Activated CD8-positive, alpha-beta memory T cell treated with anti-CD3 and anti-CD28 coated beads, Interleukin-2, amount 50 U/mL, for 4 hours (primary cell): ENCODE measurements at regions not wholly inside any gene's neighbourhood (a gene's known extent, or its start where the extent isn't known, plus 50 kb on each side); places are given as distances from the start of the nearest gene placed in this dataset.

ENCODE experiments used
- DNase-seq: peaks from one replicate; pipeline ENCODE4 v3.0.0-alpha.2; 2020

DNA sequence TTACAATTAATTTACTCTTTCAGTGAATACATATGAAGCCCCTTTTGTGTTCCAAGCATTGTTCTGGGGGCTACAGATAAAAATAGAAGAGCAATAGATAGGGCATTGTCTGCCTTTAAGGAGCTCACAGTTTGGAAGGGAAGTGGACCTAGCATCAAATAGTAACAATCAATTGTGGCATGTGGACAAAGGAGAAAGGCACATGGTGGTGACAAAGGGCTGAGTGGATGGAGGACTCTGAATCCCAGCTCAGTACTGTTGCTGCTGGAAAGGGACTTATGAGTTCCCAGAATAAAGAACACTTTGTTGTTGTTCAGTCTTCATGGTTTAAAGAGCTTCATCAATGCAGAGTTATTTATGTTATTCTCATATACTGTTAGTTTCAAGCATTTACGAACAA, 217.7 kb downstream of the HRH4 start:
- DNase-seq = no peak

DNA sequence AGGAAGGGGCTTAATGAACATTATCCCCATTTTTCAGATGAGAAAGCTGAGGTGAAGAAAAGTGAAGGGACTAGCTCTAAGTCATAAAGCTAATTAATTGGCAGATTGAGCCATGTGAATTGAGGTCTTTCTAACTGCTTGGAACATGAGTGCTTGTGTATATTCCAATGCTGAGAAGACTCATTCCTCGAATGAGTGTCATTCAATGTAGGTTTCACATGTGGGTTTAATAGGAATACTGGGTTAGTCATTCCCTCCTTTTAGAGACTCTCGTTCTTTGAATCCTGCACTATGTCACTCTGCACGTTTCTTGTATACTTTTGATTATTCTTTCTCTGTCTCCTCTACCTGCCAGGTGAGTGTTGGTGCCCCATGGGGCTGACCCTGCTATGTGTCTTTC, 218.2 kb downstream of the HRH4 start:
- DNase-seq = no peak

DNA sequence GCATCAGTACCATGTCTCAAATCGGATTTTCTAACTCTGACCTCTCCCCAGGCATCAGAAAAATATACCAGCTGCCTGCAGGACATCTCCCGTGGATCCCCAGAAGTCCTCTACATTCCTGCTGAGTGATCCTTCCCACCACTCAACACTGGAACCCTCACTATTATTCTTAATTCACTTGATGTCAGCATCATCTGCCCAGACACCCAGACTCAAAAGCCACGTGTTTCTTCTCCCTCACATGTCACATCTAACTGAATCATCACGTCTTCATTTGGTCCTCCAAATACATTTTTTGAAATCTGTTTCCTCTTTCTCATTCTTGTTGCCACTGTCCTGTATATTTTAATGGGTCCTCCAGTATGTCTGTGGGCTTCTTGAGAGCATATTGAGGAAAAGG, 218.6 kb downstream of the HRH4 start:
- no peak for DNase-seq

GRCh38 chr18:24683925-24684324, 223.5 kb downstream of the HRH4 start:
- DNase-seq = no peak

DNA sequence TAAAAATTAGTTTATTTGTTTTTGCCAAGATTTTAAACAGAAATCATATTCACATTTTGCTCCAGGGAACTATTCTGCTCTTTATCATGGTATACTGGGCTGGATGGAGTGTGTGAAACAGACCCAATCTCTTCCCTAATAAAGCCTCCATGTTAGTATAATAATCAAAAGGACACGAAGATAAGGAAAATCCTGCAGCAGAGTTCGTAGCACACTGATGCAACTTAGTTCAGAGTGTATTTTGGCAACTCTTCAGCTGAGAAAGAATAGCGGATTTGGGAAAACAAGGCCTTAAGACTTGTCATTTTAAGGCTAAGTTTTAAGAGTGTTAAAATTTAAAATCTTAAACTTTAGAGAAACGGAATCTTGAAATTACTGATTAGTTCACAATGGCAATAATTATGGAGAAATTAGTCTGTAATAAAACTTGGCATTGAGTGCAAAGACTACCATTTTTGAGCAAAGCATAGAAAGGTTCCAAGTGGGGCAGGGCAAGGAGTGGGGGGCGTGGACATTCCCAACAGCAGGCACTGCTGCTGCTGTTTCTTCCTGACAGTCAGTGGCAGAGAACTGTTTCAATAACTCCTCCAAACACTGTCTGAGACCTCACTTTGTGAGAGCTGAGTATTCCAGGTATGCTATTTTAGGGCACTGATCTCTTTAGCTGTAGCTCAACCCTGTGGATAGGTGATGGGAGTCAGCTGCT, 225.0 kb downstream of the HRH4 start:
- no peak for DNase-seq

DNA sequence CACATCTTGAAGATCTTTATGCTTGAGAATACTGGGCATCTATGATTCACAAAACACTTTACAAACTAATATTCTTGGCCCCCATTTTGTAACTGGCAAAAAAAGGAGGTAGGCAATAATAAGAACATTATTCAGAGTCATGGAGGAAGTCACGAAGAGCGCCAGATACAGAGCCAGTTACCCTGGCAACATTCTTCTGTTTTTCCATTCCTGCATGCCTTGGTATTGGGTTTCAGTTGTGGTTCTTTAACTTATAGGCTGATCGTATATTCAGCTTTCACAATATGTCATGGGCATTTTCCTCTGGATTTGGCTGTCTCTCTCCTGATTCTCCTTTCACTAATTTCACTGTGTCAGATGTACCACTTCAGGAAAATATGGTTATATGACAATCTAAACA, 234.7 kb downstream of the HRH4 start:
- DNase-seq = no peak

GRCh38 chr18:24702001-24702515, 241.6 kb downstream of the HRH4 start:
- no peak for DNase-seq

DNA sequence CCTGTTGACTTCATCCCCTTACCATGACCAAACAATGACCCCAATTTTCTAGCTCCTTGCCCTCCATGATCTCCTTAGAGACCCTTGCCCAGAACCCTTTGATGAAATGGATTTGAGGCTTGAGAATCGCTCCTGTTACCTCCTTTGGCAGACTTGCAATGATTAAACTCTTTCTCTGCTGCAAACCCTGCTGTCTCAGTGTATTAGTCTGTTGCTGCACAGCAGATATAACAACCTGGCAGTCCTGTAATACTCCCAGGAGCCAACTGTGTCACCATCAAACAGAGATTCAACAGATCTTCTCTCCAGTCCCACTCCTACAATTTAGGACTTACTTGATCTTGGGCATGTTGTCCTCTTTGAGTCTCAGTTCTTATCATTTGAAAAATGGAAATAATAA, 242.9 kb downstream of the HRH4 start:
- DNase-seq = no peak

GRCh38 chr18:24704946-24705630, 244.7 kb downstream of the HRH4 start:
- no peak for DNase-seq

DNA sequence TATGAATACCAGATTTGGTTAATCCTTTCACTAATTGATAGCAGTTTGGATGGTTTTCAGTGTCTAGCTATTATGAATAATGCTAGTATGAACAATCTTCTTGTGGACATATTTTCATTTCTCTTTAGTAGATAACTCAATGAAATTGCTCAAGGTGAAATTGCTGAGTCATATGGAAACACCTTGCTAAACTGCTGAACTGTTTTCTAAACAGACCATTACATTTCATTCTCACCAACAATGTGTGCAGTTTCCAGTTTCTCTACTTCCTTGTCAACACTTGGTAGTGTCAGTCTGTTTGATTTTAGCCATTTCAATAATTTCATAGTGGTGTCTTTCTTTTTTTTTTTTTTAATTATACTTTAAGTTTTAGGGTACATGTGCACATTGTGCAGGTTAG, 250.0 kb downstream of the HRH4 start:
- DNase-seq = no peak

DNA sequence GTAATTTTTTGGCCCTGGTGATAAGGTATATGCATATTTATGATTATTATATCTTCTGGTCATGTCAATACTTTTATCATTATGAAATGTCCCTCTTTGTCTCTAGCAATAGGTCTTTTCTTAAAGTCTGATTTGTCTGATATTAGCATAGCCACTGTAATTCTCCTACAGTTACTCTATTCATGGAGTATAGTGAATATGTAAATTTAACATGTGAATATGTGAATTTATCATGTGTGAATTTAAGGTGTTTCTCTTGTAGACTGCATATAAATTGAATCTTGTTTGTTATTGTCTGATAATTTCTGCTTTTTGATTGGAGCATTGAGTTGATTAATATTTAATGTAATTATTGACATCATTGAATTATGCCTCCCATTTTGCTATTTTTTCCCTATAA, 259.4 kb downstream of the HRH4 start:
- DNase-seq = no peak

DNA sequence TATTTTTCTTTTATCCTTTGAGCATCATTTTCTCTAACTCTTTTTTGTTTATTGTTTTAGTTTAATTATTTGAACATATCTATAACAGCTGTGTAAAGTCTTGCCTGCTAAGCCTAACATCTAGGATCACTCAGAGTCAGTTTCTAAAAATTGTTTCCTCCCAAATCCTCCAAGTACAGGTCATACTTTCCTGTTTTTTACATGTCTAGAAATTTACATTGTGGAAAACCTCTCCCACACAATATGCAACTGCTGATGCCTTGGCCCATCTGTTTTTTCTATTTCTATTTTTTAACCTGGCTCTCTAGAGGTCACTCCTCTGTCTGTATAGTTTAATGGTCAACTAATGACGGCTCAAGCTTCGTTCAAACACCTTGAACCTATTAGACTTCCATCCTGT, 261.0 kb downstream of the HRH4 start:
- no peak for DNase-seq

DNA sequence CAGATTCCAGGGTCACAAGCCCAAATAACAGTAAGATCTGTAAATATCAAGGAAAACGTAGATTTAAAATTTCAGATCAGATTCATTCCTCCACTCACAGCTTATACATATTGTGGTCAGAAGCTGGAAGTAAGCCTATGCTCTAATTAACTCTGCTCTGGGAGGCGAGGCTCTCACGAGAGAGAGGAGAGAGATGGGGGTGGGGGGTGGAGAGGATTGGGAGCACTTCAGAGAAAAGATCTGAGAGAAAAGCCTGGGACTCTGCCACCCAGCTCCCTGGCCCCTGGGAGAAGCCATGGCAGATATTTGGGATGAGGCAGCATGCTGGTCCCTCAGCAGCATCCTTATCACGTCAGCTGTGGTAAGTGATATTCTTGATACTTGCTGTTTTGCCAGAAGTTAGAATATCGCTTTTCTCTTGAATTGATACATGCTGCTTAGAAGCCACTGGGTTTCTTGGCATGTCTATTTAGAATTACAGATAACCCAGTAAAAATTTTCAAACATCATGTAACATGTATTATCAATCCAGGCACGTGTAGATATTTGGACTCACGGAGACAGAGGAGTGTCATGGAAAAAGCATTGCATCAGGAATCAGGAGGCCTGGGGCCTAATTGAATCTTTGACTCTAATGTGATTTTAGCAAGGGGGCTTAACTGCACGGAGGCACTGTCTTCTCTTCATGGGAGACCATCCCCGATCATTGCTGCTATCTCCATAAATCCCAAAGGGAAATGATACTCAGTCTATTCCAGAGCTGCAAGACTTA, 265.4 kb downstream of the HRH4 start:
- DNase-seq = no peak

DNA sequence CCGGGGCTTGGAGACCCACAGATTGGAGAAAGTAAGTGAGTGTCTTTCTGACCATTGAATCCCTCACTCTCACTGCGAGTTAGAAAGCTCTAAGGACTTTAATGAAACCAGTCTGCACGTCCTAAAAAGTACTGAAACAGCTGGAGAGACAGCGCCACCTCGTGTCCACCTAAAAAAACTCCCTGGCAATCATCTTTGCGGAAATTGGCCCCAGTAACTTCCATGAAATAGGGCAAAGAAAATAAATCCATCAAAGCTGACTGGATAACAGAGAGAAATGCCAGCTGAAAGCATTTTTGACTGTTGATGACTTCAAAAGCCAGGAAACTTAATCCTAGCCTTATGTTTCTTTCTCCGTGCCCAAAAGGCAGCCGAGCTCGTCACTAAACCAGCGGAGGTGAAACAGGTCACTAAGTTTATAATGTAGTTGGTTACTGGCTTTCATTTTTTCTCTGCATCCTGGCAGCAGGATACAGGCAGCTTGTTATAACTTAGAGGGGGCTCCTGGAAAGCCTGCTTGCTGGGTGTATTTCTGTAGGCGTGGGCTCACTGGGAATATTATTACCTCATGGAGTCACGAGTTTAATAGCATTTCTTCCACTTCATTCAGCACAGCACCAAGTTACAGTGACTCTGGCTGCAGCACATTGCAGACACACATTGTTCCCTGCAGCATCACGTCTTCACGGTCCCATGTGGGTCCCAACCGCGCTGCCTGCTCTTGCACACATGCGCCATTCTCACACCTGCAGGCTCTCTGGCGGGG, 266.5 kb downstream of the HRH4 start:
- DNase-seq = peak; percentile 38

- DNase-seq = no peak
Observed at GRCh38 chr18:24727685-24728084, 267.2 kb downstream of the HRH4 start.

DNA sequence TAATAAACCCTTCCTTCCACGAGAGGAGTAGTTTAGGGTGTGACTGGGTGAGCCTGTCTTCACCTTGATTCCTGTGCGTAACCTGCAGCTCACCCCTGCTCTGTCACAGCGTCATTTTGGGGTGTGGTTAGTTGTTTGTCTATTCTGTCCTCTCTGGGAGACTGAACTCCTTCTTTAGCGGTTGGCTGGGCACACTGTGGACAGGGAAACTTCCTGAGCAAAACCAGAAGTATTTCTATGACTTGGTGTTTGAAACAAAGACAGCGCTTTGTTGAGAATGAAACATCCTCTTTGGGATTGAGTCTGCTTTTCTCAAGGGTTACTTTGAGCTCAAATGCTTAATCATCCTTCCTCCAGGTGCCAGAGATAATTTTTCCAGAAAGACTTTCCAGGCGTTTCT, 270.7 kb downstream of the HRH4 start:
- no peak for DNase-seq

DNA sequence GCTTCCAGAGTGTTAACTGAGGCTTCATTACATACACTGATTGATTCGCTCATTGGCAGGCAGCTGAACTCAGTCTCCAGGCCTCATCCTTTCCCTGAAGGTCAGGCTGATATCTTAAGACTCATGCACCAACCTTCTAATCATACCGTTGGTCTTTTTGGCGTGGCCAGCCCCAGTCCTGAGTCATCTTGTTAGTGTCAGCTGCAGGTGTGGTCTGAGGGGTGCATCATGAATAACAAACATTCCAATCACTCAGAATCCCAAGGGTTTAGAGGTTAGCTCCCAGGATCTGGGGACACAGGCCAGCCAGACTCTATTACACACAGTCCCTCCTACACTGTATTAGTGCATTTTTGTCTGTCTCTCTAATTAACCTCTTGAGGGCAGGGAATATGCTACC, 271.5 kb downstream of the HRH4 start:
- DNase-seq = no peak

DNA sequence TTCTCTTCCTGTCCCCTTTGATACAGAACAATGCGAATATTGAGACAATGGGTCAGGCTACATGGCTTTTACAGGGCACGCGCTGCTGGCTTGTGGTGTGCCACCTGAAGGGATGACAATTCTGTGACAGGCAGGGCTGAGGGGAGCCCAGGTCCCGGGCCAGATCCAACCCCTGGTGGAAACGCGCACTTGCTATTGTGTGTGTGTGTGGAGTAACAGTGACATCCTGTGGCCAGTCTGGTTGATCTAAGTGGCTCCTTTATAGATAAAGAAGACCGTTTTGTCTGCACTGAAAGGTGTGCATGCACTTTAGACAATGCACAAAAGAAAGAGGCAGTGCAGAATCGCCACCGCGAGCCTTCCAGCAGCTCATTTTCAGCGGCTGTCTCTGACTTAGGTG, 273.6 kb downstream of the HRH4 start:
- no peak for DNase-seq

- no peak for DNase-seq
Observed at GRCh38 chr18:24735624-24736231, 275.3 kb downstream of the HRH4 start.

DNA sequence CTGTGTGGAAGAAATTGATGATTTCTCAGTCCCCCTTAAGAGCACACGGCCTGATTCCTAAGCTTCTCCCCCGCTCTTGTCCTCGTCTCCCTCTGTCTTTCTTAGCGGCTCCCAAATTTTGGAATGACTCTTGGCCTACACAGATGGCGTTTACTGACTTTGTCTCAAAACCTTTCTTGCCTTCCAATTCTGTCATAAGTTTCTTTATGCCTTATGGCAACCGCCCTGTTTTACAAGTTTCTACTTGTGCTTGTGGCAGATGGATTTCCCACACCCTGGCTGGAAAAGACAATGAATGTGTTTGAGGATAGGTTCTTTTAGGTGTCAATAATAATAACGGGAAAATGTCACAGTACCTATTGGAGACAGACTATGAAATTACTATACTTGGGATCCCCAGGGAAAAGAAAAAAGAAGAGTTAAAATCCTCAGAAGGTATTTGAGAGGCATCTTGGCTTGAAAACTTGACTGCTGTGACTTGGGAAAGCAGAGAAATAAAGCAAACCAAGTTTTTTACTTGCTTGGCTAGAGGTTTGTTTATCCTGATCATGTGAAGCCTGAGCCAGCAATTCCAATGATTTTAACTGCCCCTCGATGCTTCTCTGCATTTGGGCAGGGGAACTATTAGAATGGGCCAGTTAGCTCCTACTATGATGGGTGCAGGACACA, 276.4 kb downstream of the HRH4 start:
- DNase-seq = no peak

DNA sequence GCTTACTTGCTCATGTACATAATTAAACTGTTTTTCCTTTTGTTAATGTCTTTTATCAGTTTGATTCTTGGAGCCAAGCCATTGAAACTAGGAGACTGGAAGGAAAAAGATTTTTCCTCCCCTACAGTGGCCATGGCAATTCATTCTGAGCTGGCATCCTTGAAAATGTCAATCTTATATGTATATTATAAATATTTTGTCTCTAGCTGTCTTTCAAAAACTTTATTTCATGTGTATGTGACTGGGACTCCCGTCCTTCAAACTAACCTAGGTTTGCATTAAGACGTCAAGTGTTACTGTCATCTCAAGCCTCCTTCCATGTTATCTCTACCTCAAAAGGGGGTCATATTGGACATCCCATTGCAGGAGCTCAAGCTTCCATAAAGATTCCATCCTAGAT, 280.4 kb downstream of the HRH4 start:
- DNase-seq = no peak

- no peak for DNase-seq
Observed at GRCh38 chr18:24741321-24741720, 280.9 kb downstream of the HRH4 start.
